ENCODE measurements at regions not wholly inside any gene's neighbourhood (a gene's known extent, or its start where the extent isn't known, plus 50 kb on each side); places are given as distances from the start of the nearest gene placed in this dataset.

- no peak for DNase-seq (ENCODE audit: low read depth)
- no peak overlapping the region for H3K4me3 ChIP-seq (ENCODE audit: low read length)
- TF ChIP-seq CTCF (conservative IDR thresholded peaks at IDR 0.05; ENCODE audit: low read length) = no peak
Measured at GRCh38 chrX:124994404-124994803, 325.3 kb upstream of the TEX13C start.

- no peak for DNase-seq (ENCODE audit: low read depth)
- TF ChIP-seq CTCF (conservative IDR thresholded peaks at IDR 0.05; ENCODE audit: low read length) = no peak
- no peak overlapping the region for H3K4me3 ChIP-seq (ENCODE audit: low read length)
Measured at GRCh38 chrX:125003746-125004446, 315.8 kb upstream of the TEX13C start.

GRCh38 chrX:125004799-125005198 is 314.9 kb upstream of the TEX13C start:
- no peak for DNase-seq (ENCODE audit: low read depth)
- no peak for TF ChIP-seq CTCF (conservative IDR thresholded peaks at IDR 0.05; ENCODE audit: low read length)

GRCh38 chrX:125005863-125006262 is 313.8 kb upstream of the TEX13C start:
- DNase-seq (ENCODE audit: low read depth) = no peak
- TF ChIP-seq CTCF (conservative IDR thresholded peaks at IDR 0.05; ENCODE audit: low read length) = no peak
- H3K4me3 ChIP-seq (ENCODE audit: low read length) = no peak overlapping the region

More at GRCh38 chrX:125004799-125005198, 314.9 kb upstream of the TEX13C start:
- H3K4me3 ChIP-seq (ENCODE audit: low read length) = no peak overlapping the region

GRCh38 chrX:125006704-125007103 is 313.0 kb upstream of the TEX13C start:
- no peak for TF ChIP-seq CTCF (conservative IDR thresholded peaks at IDR 0.05; ENCODE audit: low read length)
- H3K4me3 ChIP-seq (ENCODE audit: low read length) = no peak overlapping the region
- DNase-seq (ENCODE audit: low read depth) = no peak

- no peak overlapping the region for H3K4me3 ChIP-seq (ENCODE audit: low read length)
- no peak for TF ChIP-seq CTCF (conservative IDR thresholded peaks at IDR 0.05; ENCODE audit: low read length)
- DNase-seq (ENCODE audit: low read depth) = no peak
Measured at GRCh38 chrX:125012585-125012984, 307.1 kb upstream of the TEX13C start.

- no peak overlapping the region for H3K4me3 ChIP-seq (ENCODE audit: low read length)
- TF ChIP-seq CTCF (conservative IDR thresholded peaks at IDR 0.05; ENCODE audit: low read length) = no peak
- DNase-seq (ENCODE audit: low read depth) = no peak
Measured at GRCh38 chrX:125029131-125029530, 290.5 kb upstream of the TEX13C start.
